ENCODE measurements at regions not wholly inside any gene's neighbourhood (a gene's known extent, or its start where the extent isn't known, plus 50 kb on each side); places are given as distances from the start of the nearest gene placed in this dataset.

DNA sequence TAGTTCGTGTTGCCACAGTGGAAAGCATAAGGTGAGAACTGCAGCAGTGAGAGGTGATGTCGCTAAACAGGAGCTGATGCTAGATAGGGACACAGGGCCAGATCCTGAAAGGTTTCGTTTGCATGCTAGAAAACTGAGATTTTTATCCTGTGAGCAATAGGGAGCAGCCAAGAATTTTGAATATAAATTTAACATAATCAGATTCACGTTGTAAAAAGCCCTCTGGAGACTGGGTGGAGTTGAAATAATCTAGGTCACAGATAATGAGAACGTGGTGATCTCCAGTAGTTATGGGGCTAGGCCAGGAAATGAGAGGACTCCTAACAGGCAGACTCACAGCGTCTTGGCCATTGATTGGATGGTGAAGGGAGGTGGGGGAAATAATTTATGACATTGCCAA is 92.1 kb upstream of the IMMP2L start:
- TF ChIP-seq, protein P1, sequence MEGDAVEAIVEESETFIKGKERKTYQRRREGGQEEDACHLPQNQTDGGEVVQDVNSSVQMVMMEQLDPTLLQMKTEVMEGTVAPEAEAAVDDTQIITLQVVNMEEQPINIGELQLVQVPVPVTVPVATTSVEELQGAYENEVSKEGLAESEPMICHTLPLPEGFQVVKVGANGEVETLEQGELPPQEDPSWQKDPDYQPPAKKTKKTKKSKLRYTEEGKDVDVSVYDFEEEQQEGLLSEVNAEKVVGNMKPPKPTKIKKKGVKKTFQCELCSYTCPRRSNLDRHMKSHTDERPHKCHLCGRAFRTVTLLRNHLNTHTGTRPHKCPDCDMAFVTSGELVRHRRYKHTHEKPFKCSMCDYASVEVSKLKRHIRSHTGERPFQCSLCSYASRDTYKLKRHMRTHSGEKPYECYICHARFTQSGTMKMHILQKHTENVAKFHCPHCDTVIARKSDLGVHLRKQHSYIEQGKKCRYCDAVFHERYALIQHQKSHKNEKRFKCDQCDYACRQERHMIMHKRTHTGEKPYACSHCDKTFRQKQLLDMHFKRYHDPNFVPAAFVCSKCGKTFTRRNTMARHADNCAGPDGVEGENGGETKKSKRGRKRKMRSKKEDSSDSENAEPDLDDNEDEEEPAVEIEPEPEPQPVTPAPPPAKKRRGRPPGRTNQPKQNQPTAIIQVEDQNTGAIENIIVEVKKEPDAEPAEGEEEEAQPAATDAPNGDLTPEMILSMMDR (IDR thresholded peaks at IDR 0.05): no peak
- no peak for TF ChIP-seq POLR2A (IDR thresholded peaks at IDR 0.05)
